GM18498 (cell line): ENCODE measurements at regions not wholly inside any gene's neighbourhood (a gene's known extent, or its start where the extent isn't known, plus 50 kb on each side); places are given as distances from the start of the nearest gene placed in this dataset.

ENCODE experiments used
- ATAC-seq: cut with Tn5 transposase; IDR thresholded peaks from one replicate; pipeline ENCODE4 v1.9.1; 2021; ENCODE audit warnings: mild to moderate bottlenecking, moderate library complexity; ENCODE audit not compliant: unreplicated experiment

DNA sequence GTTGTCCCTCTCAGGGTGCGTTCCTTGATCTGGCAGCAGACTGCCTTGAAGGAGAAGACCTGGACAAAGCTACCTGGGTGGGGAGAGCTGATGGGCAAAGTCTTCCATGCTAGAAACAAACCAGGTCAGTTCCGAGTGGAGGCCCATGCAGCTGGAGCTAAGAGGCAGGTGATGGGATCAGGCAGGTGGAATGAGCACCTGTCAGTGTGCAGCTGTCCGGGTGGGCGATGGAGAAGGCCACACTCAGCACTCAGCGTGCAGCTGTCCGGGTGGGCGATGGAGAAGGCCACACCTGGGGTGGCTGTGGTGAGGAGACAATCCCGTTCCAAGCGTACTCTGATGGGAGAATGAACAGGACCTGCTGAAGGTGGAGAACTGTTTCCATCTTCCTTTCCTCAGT is 237.3 kb upstream of the MYT1L start:
- ATAC-seq = no peak

DNA sequence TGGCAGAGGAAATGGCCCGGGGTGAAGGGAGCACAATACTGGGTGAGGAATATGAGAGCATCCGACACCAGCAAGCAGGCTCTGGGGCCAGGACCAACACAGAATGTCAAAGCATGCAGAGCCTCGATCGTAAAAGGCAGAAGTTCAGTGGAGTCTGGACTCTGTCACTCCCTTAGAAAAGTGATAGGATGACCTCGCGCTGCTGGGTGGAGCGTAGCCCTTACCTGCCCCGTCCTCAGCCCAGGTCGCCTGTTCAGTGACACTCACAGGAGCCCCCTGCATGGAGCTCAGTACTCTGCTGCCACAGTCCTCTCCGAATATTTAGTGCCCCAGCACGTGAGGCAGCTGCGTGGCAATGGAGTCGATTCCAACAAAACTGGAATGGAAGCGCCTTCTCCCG is 236.7 kb upstream of the MYT1L start:
- ATAC-seq = no peak

DNA sequence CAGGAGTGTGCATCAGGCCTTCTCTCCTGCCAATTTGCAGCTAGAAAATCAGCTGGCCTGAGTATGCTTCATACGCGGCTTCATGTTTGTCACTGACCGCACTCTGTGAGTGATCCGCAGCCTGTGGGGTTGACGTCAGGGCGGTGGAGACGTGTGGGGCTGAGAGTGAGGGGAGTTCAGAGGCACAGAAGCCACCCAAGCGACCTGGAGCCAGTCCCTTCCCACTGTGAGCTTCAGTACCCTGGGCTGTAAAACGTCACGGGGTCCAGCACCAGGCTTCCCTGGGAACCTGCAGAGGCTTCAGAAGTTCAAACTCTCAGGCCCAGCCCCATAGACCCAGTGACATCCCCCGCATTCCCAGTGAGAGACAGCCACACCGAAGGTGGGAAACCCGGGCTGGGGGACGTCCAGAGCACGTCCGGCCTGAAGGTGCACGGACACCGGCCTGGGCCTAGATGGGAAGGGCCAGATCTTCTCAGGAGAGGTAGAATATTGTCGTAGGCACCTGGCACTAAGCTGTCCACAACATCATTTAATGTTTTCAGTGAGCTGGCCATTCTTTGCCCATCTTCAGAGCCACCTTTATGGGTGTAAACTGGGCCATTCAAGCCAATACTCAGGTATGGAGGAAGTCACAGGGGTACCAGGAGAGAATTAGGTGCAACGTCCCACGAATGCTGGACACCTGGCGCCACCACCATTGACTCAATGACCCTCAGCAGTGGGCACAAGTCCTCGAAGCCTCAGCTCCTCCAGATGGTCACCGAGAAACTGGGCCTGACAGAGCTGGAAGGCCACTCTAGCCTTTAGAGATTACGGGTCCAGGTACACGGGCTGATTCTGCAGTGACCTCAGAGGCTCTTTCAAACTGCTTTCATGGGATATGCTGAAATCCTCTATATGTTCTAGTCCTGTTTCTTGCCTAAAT is 235.6 kb upstream of the MYT1L start:
- no peak for ATAC-seq

DNA sequence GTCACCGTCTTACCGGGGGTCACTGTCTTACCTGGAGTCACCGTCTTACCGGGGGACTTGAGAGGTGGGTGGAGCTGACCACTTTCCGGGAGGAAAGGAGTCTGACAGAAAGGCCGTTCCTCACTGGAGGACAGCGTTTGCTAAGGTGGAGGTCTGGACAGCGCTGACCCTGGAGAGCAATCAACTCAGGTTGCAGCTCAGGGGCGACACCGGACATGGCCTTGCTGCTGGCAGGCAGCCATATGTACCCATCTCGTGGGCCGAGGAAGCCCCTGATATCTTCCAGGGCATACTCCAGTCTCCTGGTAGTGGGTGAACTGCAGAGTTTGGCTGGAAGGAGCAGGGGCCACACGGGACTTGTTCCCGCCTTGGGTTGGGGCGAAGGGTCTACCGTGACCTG is 234.6 kb upstream of the MYT1L start:
- no peak for ATAC-seq

DNA sequence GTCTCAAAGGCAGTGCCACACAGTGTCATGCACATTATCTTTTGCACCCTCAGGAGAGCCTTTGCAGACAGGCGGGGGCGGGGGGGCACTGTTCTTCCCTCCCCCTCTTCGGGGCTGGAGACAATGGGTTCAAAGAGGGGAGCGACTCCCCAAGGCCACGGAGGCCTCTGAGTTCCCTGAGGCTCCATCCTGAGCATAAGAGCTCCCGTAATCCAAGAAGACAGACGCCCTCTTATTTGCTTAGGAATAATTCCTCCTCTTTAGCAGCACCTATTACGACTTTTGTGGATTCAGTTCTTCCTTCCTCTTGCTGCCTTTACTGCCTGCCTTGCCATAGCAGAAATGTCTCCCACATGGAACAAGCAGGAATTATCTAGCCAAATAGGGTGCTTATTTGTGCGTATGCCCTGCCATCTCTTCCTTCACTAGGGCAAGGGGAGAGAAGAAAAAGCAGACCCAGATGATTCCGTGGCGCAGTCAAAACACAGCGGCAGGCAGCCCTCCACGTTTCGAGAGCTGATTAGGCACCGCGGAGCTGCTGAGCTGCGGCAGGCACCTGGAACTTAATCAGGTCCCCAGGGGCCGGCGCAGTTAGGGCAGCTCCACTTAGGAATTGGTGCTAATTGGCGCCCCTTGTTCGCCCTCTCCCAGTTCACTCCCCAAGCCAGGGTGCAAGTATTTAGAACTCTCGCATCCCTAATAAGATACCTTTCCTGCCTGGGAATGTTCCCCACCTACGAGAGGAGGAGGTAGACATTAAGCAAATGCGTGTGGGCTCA is 233.4 kb upstream of the MYT1L start:
- no peak for ATAC-seq

DNA sequence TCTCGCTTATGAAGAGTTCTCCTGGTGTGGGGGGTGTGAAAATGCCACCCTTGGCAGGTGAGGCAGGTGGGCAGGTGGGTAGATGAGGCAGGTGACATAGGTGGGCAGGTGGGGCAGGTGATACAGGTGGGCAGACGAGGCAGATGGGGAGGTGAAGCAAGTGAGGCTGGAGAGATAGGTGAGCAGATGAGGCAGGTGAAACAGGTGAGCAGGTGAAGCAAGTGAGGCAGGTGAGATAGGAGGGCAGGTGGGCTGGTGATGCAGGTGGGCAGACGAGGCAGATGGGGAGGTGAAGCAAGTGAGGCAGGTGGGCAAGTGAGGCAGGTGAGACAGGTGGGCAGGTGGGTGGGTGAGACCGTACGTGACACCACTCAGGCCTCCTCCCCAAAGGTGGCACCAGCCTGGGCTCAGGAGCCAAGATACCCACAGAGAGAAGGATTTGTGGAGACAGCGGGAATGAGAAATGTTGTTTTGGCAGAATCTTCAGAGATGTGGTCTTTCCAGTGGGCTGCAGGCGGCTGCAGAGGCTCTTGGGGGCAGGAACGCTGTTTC is 232.3 kb upstream of the MYT1L start:
- no peak for ATAC-seq

DNA sequence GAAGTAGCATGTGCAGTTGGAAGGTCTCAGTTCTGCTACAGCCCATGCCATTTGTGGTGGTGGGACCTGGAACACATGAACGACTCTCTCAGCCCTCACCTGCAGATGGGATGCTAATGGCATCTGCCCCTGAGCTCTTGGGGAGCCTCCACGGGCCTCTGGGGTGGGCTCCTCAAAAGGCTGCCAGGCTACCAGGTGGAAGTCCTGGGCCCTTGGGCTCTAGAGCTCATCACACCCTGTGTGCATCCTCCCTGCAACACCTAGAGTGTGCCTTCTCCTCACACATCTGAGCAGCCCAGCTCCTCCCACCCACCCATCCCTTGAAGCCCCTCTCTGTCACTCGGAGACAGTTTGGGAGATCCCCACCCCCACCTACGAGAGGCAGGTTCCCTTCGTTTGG is 231.8 kb upstream of the MYT1L start:
- no peak for ATAC-seq

DNA sequence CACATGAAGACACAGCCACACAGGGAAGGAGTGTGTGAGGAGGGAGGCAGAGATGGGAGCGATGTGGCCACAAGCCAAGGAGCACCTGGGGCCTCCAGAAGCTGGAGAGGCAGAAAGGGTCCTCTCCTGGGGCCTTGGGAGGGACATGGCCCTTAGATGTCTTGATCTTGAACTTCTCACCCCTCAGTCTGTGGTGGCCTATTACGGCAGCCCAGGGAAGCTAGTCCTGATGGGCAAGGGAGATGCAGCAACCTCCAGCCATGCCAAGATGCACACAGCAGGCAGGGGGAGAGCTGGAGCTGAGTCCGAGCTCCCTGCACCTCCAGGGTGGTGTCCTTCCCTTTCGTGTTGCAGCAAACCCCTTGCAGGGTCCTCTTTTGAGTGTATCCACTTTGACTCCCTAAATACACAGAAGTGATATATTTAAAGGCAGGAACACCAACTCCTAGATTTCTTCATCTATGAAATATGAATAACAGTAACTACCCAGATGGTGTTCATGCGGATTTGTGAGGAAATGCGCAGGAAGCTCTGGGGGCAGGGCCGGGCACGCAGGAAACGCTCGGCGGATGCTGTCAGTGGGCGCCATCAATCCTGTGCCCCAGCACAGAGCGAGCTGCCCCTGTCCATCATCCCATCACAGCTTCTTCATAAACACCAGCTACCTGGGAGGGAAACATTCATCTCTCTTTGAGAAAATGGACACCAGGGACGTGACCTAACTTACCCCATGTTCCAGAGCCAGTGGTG is 230.4 kb upstream of the MYT1L start:
- no peak for ATAC-seq

DNA sequence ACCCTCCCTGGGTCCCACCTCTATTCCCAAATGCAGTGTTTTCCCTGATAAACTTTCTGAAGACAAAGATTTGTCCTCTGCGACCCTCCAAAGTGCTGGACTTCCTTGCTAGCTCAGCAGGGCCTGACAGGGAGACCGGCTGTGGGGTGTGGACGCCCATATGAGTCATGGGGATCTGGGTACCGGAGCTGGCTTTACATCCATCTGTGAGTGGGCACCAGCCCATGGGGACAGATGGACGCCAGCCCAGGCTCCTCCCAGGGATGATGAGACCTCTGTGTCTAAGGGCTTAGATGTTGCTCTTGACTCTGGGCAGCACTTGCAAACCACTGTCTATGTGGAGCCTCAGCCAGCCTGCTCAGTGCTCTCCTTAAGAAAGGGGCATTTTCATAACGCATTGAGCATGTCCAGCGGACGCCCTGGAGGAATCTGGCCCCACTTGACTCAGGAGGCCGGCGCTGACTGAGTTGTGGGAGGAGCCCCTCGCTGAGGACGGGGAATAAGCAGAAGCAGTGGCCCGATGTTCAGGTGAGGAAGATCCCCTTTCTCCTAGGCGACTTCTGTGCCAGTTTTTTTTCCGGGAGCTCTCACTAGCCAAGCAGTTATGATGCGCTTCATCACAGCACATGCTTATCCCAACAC is 229.4 kb upstream of the MYT1L start:
- ATAC-seq = no peak

DNA sequence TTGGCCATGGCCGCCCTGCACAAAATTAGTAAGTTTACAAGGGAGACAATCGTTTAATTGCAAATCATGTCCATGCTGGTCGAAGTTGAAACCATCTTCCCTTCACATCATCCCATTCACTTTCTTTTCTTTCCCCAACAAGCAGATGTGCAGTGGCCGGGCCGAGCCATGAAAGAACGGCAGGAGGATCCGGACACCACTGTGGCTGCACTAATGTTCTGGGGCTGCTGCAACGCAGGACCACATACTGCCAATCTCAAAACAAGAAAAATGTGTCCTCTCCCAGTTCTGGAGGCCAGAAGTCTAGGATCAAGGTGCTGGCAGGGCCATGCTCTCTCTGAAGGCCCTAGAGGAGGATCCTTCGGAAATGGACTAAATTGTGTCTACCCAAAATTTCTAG is 227.4 kb upstream of the MYT1L start:
- ATAC-seq = no peak

DNA sequence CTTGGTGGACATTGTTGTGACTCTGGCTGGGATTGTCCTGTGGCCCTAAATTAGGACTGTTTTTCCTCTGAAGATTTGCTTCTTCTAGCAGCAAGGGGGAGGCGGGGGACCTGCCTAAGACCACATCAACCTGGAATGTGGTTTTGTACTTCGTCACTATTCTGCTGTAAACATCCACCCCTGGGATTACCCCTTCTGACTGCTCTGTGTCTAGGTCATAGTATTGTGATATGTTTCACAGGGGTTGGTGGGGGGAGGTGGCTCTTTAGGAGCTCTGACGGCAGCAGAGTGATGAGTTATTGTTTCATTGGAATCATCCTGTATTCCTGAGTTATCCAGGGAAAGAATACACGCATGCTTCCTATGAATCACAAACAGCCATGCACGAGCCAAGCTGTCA is 226.4 kb upstream of the MYT1L start:
- no peak for ATAC-seq

DNA sequence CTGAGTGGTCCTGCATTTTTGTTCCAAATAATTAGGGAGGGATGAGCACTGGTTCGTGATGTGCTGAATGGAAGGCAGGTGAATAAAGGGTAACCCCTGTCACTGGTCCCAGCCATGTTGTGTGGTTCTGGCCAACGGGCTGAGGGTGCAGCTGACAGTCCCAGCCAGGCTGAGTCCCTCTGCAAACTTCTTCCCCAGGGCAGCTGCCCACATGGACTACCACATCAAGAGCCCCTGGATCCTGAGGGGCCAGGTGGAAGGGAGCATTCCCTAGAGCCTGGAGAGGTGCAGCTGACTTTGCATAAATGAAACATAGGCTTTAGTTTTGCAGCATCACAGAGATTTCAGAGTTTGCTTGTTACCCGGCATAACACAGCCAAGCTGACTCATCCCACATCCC is 219.8 kb upstream of the MYT1L start:
- ATAC-seq = no peak

DNA sequence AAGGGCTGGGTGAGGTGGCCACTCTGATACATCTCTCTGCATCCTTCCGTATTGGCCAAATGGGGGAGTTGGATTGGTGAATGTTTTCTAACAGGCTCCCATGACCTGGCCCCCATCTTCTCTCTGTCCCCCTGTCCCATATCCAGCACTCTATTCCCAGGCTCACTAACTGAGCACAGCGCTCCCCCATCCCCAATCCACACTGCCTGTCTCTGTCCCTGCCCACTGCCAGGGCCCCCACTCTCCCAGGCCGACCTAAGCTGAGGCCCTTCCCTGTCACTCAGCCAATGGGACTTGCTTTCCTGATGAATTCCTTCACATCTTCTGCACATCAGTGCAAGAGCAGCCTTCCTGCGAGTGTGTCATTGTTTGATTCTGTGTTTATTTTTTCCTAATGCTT is 216.8 kb upstream of the MYT1L start:
- no peak for ATAC-seq

DNA sequence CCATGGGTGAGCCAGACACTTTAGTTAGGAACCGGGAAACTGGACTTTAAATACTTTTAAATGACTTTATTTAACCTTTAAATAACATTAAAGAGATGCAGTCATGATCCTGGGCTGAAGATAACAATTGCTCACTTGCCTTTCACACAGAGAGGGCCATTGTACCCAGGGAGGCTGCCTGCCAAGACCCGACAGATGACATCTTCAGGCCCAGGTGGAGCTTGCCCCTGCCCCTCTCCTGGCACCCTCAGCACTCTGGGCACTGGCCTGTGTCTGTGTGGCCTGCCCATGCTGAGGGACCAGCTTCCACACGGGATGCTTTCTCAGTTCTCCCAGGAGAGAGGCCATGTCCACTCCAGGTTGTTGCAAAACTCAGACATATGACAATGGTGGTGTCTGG is 216.4 kb upstream of the MYT1L start:
- no peak for ATAC-seq

DNA sequence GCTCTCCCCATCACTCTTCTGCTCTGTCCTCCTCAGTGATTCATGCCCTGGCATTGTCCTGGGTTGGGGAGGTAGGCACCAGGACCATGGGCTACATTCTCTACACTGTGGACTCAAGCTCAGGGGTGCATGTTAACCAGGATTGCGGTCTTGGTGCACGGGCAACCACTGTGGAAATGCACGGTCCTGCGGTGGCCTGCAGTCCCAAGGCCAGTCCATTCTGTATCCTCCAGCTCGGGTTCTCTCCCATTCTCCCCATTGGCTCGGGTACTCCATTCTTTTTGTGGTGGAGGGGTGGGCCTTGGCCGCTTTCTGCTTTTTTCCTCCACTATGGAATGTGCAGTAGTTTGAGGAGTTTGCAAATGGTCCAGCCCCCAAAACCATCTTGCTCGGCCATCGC is 215.0 kb upstream of the MYT1L start:
- no peak for ATAC-seq

DNA sequence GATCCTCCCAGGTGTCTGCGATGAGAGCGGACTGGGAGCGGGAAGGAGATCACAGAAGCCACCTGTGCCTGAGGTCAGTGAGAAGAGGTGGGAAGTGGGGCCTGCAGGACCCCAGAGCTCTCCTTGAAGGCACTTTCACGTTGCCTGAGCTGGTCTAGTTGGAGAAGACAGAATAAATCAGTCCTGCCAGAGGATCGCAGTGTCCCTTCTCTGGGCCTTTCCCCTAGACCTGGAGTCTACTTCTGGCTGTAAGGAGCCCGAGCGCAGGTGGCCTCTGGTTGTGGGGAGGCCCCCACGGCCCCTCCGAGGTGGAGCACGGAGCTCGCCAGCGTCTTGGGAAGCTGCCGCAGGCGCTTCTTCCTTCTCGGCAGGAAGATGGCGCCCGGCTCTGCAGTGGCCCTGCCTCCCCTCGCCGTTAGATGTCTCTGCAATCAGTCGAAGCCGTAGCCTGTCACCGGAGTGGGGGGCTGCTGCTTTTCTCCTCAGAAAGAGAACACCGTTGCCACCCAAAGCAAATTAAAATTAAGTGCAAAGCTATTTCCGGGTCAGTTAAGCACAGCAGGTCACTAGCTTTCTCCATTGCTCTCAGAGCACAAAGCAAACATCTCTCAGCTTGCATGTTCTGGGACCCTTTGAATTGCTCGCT is 212.0 kb upstream of the MYT1L start:
- no peak for ATAC-seq

DNA sequence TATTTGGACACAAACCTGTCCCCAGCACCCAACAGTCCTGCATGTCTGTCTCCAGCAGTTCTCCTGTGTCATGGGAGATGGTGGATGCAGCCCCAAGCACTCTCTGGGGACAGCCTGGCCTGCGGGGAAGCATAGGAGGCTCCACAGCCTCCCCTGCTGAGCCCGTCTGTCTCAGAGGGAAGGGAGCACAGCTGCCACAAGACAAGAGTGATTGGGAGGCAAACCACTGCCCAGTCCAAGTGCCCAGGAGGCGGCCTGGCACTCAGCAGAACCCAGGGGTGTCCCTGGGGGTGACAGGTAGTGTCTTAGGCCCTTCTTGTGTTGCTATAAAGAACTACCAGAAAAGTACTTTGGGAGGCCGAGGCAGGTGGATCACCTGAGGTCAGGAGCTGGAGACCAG is 211.2 kb upstream of the MYT1L start:
- no peak for ATAC-seq

DNA sequence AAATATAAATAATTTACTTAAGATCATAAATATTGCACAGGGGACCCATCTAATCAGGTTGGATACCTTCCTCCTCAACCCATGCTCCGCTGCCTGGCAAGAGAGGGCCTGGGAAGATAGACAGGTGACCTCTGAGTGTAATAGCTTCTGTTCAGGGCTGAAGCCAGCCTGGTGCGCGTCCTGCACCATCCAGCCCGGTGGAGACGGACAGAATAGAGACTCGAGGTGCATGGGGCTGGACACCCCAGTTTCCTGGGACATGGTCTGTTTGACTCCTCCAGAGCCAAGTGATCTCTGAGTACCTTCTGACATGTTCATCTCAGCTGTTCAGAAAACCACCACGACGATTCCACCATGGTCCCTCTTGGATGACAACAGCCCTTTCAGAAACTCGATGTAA is 209.3 kb upstream of the MYT1L start:
- no peak for ATAC-seq

DNA sequence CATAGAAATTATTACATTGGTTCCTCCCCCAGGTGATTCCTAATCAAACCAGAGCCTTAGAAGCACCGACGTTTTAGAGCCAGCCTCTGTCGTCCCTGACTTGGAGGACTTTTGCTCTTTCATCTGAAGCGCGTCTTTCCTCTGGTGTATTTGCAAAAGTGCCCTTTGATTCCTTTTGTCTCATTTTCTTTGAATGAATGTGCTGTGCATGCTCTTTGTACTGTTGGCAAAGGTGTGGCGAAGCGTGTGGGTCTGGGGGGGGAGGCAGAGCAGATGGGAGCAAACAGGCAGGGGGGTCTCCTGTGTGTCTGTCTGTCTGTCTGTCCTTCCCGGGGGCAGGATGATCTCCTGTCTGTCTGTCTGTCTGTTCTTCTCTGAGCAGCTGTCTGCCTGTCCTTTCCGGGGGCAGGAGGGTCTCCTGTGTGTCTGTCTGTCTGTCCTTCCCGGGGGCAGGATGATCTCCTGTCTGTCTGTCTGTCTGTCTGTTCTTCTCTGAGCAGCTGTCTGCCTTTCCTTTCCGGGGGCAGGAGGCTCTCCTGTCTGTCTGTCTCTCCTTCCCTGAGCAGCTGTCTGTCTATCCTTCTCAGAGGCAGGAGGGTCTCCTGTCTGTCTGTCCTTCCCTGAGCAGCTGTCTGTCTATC is 205.5 kb upstream of the MYT1L start:
- no peak for ATAC-seq

DNA sequence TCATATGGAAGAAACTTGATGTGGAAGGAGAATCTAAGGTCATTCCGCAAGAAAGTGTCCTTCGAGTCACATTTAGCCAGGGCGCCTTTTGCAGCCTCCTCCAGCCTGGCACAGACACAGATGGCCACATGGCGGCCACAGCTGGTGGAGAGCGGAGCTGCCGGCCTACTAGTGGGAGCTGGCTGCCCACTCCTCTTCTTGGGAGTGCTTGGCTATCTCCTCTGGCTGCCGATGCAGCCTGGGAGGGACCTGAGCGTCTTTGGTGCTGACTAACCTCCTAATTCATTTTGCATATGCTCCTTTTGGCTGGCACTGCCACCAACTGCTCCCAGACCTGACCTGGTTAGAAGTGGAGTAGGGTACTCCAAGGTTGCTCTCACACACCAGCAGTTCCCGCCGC is 199.3 kb upstream of the MYT1L start:
- no peak for ATAC-seq
